Skin of body (tissue), 1 donor: ENCODE measurements at regions not wholly inside any gene's neighbourhood (a gene's known extent, or its start where the extent isn't known, plus 50 kb on each side); places are given as distances from the start of the nearest gene placed in this dataset.

Experiments
- DNase-seq: peaks from one replicate; lab custom pipeline; 2025; lab: John Stamatoyannopoulos, UW

- no peak for DNase-seq
Observed at GRCh38 chr12:30439201-30439600, 256.5 kb downstream of the IPO8 start.

- no peak for DNase-seq
Observed at GRCh38 chr12:30438601-30439041, 257.0 kb downstream of the IPO8 start.

- peak; percentile 54 for DNase-seq
Observed at GRCh38 chr12:30437616-30438015, 258.1 kb downstream of the IPO8 start.

- DNase-seq = peak; percentile 21
Observed at GRCh38 chr12:30437044-30437443, 258.6 kb downstream of the IPO8 start.

GRCh38 chr12:30428098-30428497 lies 267.6 kb downstream of the IPO8 start:
- no peak for DNase-seq

- DNase-seq = no peak
Observed at GRCh38 chr12:30427555-30427954, 268.1 kb downstream of the IPO8 start.

- DNase-seq = no peak
Observed at GRCh38 chr12:30425445-30425844, 270.2 kb downstream of the IPO8 start.

- DNase-seq = no peak
Observed at GRCh38 chr12:30423330-30423729, 272.3 kb downstream of the IPO8 start.

GRCh38 chr12:30422844-30423243 lies 272.8 kb downstream of the IPO8 start:
- DNase-seq = no peak

- no peak for DNase-seq
Observed at GRCh38 chr12:30420561-30420960, 275.1 kb downstream of the IPO8 start.

GRCh38 chr12:30417697-30418231 lies 277.9 kb downstream of the IPO8 start:
- DNase-seq = no peak

GRCh38 chr12:30416631-30417030 lies 279.0 kb downstream of the IPO8 start:
- DNase-seq = no peak

GRCh38 chr12:30415777-30416176 lies 279.9 kb downstream of the IPO8 start:
- DNase-seq = no peak

GRCh38 chr12:30414507-30414906 lies 281.2 kb downstream of the IPO8 start:
- DNase-seq = no peak

- DNase-seq = no peak
Observed at GRCh38 chr12:30400349-30400748, 295.3 kb downstream of the IPO8 start.

GRCh38 chr12:30399859-30400258 lies 295.8 kb downstream of the IPO8 start:
- no peak for DNase-seq

- no peak for DNase-seq
Observed at GRCh38 chr12:30396576-30396975, 299.1 kb downstream of the IPO8 start.

GRCh38 chr12:30395190-30395589 lies 300.5 kb downstream of the IPO8 start:
- no peak for DNase-seq

GRCh38 chr12:30391766-30392366 lies 303.8 kb downstream of the IPO8 start:
- no peak for DNase-seq

- no peak for DNase-seq
Observed at GRCh38 chr12:30385706-30386105, 310.0 kb downstream of the IPO8 start.

- no peak for DNase-seq
Observed at GRCh38 chr12:30384976-30385375, 310.7 kb downstream of the IPO8 start.

GRCh38 chr12:30378307-30378706 lies 317.4 kb downstream of the IPO8 start:
- no peak for DNase-seq

GRCh38 chr12:30364822-30365221 lies 330.8 kb downstream of the IPO8 start:
- DNase-seq = no peak

GRCh38 chr12:30361145-30361544 lies 334.5 kb downstream of the IPO8 start:
- DNase-seq = no peak
